ENCODE measurements at regions not wholly inside any gene's neighbourhood (a gene's known extent, or its start where the extent isn't known, plus 50 kb on each side); places are given as distances from the start of the nearest gene placed in this dataset.

DNA sequence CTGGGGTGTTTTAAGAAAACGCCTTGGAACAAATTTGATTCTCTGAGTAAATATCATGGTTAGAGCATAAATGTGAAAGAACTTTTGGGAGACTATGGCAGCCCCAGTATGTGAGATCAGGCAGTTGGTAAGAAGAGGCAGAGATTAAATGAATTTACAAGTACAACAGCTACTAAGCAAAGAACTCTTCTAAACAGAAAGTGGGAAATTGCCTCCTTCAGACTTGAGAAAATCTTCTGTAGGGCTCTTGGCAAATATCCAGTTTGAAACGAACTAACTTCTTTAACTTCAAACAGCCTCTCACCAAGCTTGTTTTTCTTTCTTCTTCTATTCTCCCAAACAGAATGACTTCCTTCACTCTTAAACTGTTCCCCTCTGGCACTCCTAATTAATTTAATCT lies 337.7 kb downstream of the SIPA1L2 start:
- TF ChIP-seq ESRRG (CRISPR knock-in tag; IDR thresholded peaks at IDR 0.05), result no peak
- TF ChIP-seq, protein P1, sequence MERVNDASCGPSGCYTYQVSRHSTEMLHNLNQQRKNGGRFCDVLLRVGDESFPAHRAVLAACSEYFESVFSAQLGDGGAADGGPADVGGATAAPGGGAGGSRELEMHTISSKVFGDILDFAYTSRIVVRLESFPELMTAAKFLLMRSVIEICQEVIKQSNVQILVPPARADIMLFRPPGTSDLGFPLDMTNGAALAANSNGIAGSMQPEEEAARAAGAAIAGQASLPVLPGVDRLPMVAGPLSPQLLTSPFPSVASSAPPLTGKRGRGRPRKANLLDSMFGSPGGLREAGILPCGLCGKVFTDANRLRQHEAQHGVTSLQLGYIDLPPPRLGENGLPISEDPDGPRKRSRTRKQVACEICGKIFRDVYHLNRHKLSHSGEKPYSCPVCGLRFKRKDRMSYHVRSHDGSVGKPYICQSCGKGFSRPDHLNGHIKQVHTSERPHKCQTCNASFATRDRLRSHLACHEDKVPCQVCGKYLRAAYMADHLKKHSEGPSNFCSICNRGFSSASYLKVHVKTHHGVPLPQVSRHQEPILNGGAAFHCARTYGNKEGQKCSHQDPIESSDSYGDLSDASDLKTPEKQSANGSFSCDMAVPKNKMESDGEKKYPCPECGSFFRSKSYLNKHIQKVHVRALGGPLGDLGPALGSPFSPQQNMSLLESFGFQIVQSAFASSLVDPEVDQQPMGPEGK (CRISPR knock-in tag; IDR thresholded peaks at IDR 0.05; ENCODE audit: borderline replicate concordance), result no peak
